ENCODE measurements at regions not wholly inside any gene's neighbourhood (a gene's known extent, or its start where the extent isn't known, plus 50 kb on each side); places are given as distances from the start of the nearest gene placed in this dataset.

GRCh38 chr7:68458010-68458908 is 1140.0 kb upstream of the AUTS2 start:
- no peak for TF ChIP-seq CTCF (IDR thresholded peaks at IDR 0.05; ENCODE audit: low read depth, low read length)
- TF ChIP-seq EZH2phosphoT487 (IDR thresholded peaks at IDR 0.05; ENCODE audit: low read depth), result no peak

All from OCI-LY3 (cell line).